K562 (cell line): ENCODE measurements at regions not wholly inside any gene's neighbourhood (a gene's known extent, or its start where the extent isn't known, plus 50 kb on each side); places are given as distances from the start of the nearest gene placed in this dataset.

ENCODE experiments used
- ATAC-seq: fragments of 200-7000 bp; cut with Tn5 transposase; 3 replicates; pipeline ENCODE4 v1.9.1; 2020; ENCODE audit warnings: moderate library complexity
- BruUV-seq: library from RNA; stranded (reverse); fragments of 400-500 nt; replicated peaks from 2 replicates; lab custom pipeline; 2021; lab: Mats Ljungman, UMichigan
- CTCF ChIA-PET: fragments of 300-600 bp; formaldehyde crosslinking; extraction: SDS; loops from one replicate; lab custom pipeline; 2021; ENCODE audit warnings: low intra/inter-chr PET ratio; lab: Yijun Ruan, JAX
- POLR2A ChIA-PET: fragments of 300-600, 350-650 bp; sonication (Branson Sonifier 250); formaldehyde crosslinking; extraction: SDS; loops from one replicate; lab custom pipeline; 2021; ENCODE audit warnings: antibody characterized with exemption, inconsistent platforms; lab: Yijun Ruan, JAX
- DNase-seq, 4 experiments: peaks; one replicate each; pipeline versions ENCODE4 v3.0.0 to v3.0.0-alpha.2; 2011 to 2018; ENCODE audit warnings: low spot score in 3 of 4, mixed read lengths in 3 of 4; ENCODE audit errors: extremely low read depth in 1 of 4
- FAIRE-seq: peaks from 2 replicates; lab custom pipeline; 2011; peaks lifted over from hg19 to GRCh38; lab: Jason Lieb, UNC
- H2AFZ ChIP-seq: 2 replicates; pipeline ENCODE4 v1.6.0; 2011; ENCODE audit warnings: low read depth, low read length, control low read depth, inconsistent platforms
- H3K27ac ChIP-seq: fragments of 200-600 bp; 3 replicates; pipeline ENCODE4 v1.8.0; 2011; ENCODE audit warnings: low read depth, mild to moderate bottlenecking, control low read depth, inconsistent platforms, low read length, moderate library complexity, mixed read lengths; ENCODE audit errors: extremely low read depth
- H3K27me3 ChIP-seq, 2 experiments: fragments of 300-600 bp in 1 of 2; 2 replicates in 1 of 2; 3 replicates in 1 of 2; pipeline versions ENCODE4 v1.6.0 to v1.8.0; 2011; ENCODE audit warnings: inconsistent platforms in 2 of 2, low read length in 2 of 2, mild to moderate bottlenecking in 1 of 2, mixed read lengths in 1 of 2, moderate library complexity in 1 of 2; ENCODE audit not compliant: control insufficient read depth in 2 of 2, insufficient read depth in 2 of 2
- H3K36me3 ChIP-seq: fragments of 300-600 bp; 3 replicates; pipeline ENCODE4 v1.8.0; 2011; ENCODE audit warnings: mild to moderate bottlenecking, low read length, inconsistent platforms; ENCODE audit not compliant: control insufficient read depth, insufficient read depth
- H3K4me1 ChIP-seq, 2 experiments: fragments of 200-600 bp in 1 of 2; replicated peaks in 1 of 2; 2 replicates in 1 of 2; 3 replicates in 1 of 2; pipeline versions ENCODE4 v1.5.1 to v1.8.0; 2011; ENCODE audit warnings: inconsistent platforms in 2 of 2, low read length in 2 of 2, mild to moderate bottlenecking in 1 of 2, mixed read lengths in 1 of 2, moderate library complexity in 1 of 2; ENCODE audit not compliant: control insufficient read depth in 2 of 2, insufficient read depth in 2 of 2
- H3K4me2 ChIP-seq: 2 replicates; pipeline ENCODE4 v1.6.1; 2011; ENCODE audit warnings: low read length, control low read depth, inconsistent platforms, mixed read lengths; ENCODE audit not compliant: insufficient read depth
- H3K4me3 ChIP-seq: fragments of 200-600 bp; sonication (generic), shearing (Covaris generic); 2 replicates; pipeline ENCODE4 v1.5.1; 2016; ENCODE audit warnings: control low read depth, inconsistent platforms
- H3K79me2 ChIP-seq: fragments of 200-600 bp; 3 replicates; pipeline ENCODE4 v1.8.0; 2011; ENCODE audit warnings: low read length, inconsistent platforms; ENCODE audit not compliant: control insufficient read depth, insufficient read depth
- H3K9ac ChIP-seq, 2 experiments: 2 replicates each; pipeline versions ENCODE4 v1.6.0 to v1.6.1; 2011; ENCODE audit warnings: low read depth in 2 of 2, low read length in 2 of 2, control low read depth in 1 of 2, inconsistent platforms in 1 of 2, mild to moderate bottlenecking in 1 of 2, mixed read lengths in 1 of 2; ENCODE audit not compliant: insufficient read depth in 1 of 2
- H3K9me1 ChIP-seq: one replicate; pipeline ENCODE4 v1.6.0; 2011; ENCODE audit warnings: inconsistent platforms, mild to moderate bottlenecking, low read length, moderate library complexity; ENCODE audit not compliant: control insufficient read depth, insufficient read depth
- H3K9me3 ChIP-seq: replicated peaks from 2 replicates; pipeline ENCODE4 v1.5.1; 2011; ENCODE audit warnings: low read depth, low read length, inconsistent platforms; ENCODE audit not compliant: control insufficient read depth, insufficient read depth
- H4K20me1 ChIP-seq: replicated peaks from 2 replicates; pipeline ENCODE4 v1.6.1; 2011; ENCODE audit warnings: low read length, inconsistent platforms, mixed read lengths; ENCODE audit not compliant: control insufficient read depth, insufficient read depth
- CREM ChIP-seq: IDR thresholded peaks from 2 replicates; pipeline ENCODE4 v1.6.1; 2014; ENCODE audit warnings: antibody characterized with exemption, low read depth
- FOXA3 ChIP-seq, 2 experiments: fragments of 450-650 bp in 1 of 2; sonication (generic) in 1 of 2; formaldehyde crosslinking; IDR thresholded peaks in 1 of 2; conservative IDR thresholded peaks in 1 of 2; 2 replicates each; pipeline versions ENCODE4 v1.4.0 to v1.8.0; 2020 to 2022; ENCODE audit warnings: mild to moderate bottlenecking in 2 of 2, missing genetic modification reagents in 1 of 2
- FOXK2 ChIP-seq, 2 experiments: fragments of 450-650 bp; IDR thresholded peaks in 1 of 2; conservative IDR thresholded peaks in 1 of 2; 2 replicates each; pipeline ENCODE4 v1.6.1; 2016; ENCODE audit warnings: low read depth in 2 of 2, mild to moderate bottlenecking in 1 of 2
- RAD21 ChIP-seq, 2 experiments: fragments of 250-450 bp in 1 of 2; fragments of 450-650 bp in 1 of 2; sonication (Bioruptor Pico) in 1 of 2; formaldehyde crosslinking in 1 of 2; IDR thresholded peaks in 1 of 2; conservative IDR thresholded peaks in 1 of 2; 2 replicates each; pipeline versions ENCODE4 v1.4.0 to v1.8.0; 2020 to 2022; ENCODE audit warnings: mild to moderate bottlenecking in 2 of 2, moderate library complexity in 1 of 2
- SMC3 ChIP-seq: conservative IDR thresholded peaks from 2 replicates; pipeline ENCODE4 v1.6.1; 2011; ENCODE audit warnings: low read depth, low read length, improper control_type of control experiment; ENCODE audit not compliant: insufficient read depth
- ZNF507 ChIP-seq: conservative IDR thresholded peaks from 2 replicates; pipeline ENCODE4 v1.6.1; 2017; ENCODE audit warnings: missing genetic modification characterization, missing compliant biosample characterization
- WGBS: fragments of 100-300 bp; shearing (Covaris generic); methylation state at CpG from one replicate; pipeline ENCODE4 v1.1.6; 2016; ENCODE audit warnings: low coverage, mixed read lengths; ENCODE audit not compliant: insufficient coverage; ENCODE audit errors: missing lambda C conversion rate; 5-methylcytosine and 5-hydroxymethylcytosine counted together
- in situ Hi-C: fragments of 300-500 bp; cut with MboI; formaldehyde crosslinking; loops from 4 replicates; pipeline ENCODE4 v1.15.0; 2018; ENCODE audit warnings: inconsistent platforms, mixed read lengths
- intact Hi-C: fragments of 100-400 bp; cut with micrococcal nuclease; formaldehyde crosslinking; loops from 2 replicates; pipeline ENCODE4 v1.14.2; 2022
- TF ChIP-seq, protein P1 (sequence below), 3 experiments: IDR thresholded peaks in 2 of 3; conservative IDR thresholded peaks in 1 of 3; 2 replicates each; pipeline ENCODE4 v1.5.1; 2011 to 2012; ENCODE audit warnings: low read length in 3 of 3, mild to moderate bottlenecking in 3 of 3, control low read depth in 2 of 3, improper control_type of control experiment in 1 of 3, inconsistent platforms in 1 of 3, low read depth in 1 of 3, mixed read lengths in 1 of 3, moderate library complexity in 1 of 3; ENCODE audit not compliant: insufficient read depth in 2 of 3
- TF ChIP-seq, protein P2 (sequence below): fragments of 250-450 bp; sonication (Bioruptor Pico); IDR thresholded peaks from 2 replicates; pipeline ENCODE4 v1.8.0; 2022; ENCODE audit warnings: inconsistent platforms, mild to moderate bottlenecking, moderate library complexity, borderline replicate concordance
- TF ChIP-seq, protein P3 (sequence below): sonication (generic); formaldehyde crosslinking; IDR thresholded peaks from 2 replicates; pipeline ENCODE4 v1.8.0; 2022; ENCODE audit warnings: mild to moderate bottlenecking, missing genetic modification reagents

DNA sequence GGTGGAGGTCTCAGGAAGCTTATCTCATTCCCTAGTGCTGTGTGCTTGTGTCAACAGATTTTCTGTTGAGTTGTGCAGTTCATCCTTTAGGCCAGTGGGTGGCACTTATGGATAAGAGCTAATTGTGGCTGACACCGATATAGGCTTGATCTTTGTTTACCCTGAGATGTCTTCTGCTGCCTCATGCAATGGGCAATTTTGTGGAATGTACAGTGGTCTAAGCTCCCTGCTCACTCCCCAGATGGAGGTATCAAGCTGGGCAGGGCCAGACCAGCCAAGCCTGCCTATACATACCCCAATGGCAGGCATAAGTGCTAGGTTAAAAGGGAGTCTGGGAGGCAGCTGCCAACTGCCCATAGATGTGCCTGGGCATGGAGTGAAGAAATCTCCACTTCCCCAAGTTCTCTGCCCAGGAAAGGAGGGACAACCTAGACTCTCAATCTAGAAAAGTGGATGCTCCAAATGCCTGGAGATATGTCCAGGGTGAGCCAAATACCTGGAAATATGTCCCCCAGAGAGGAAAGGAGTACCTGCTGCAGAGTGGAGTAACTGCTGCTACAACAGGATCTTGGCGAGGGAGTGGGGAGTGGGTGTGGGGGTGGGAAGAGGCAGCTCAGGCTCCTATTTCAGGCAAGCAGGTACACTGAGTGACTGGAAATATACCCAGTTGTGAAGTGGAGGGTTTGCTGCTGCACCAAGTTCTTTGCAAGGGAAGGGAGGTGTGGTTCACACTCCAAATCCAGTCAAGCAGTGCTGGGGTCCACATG lies 53.2 kb upstream of the ARG1 start:
- intact Hi-C loops (loop anchor here (1.0 to 2.0 kb wide), 2 partner anchors 108 to 391 kb away; partner anchors contain the start of gene MED23), in situ Hi-C loops (no loop called here)
- no peaks in the 10 kb centered on the region for H3K36me3 ChIP-seq
- 0 out of 5 replicates have a peak, but pooled peaks cover 0 to 3% of the 10 kb centered on the region in 2 experiments for H3K27me3 ChIP-seq
- CTCF ChIA-PET, result interaction anchor here (1.3 kb wide), 1 partner anchor 109 kb away, joined by 5 read pairs; the partner anchor contains the start of gene MED23
- DNase-seq (peak; percentile 23 to 55 (median 35)), FAIRE-seq (peak; percentile 95), ATAC-seq (peak; percentile 98)
- no peaks in the 10 kb centered on the region for H3K9me1 ChIP-seq
- H4K20me1 ChIP-seq, result no peaks in the 10 kb centered on the region
- no peak overlapping the region for H3K27ac ChIP-seq
- POLR2A ChIA-PET, result interaction anchor here (0.5 to 1.0 kb wide), 3 partner anchors 15 to 203 kb away, joined by 3 to 4 read pairs (median 4); no protein-coding TSS in a partner anchor
- H3K4me1 ChIP-seq, result no peaks in the 10 kb centered on the region
- no peaks in the 10 kb centered on the region for H3K9me3 ChIP-seq
- no peaks in the 10 kb centered on the region for H3K79me2 ChIP-seq
- WGBS, result 0% methylated on average over 2 of the region's 2 CpGs
- H3K4me3 ChIP-seq, result no peak overlapping the region
- TF ChIP-seq, protein P1, sequence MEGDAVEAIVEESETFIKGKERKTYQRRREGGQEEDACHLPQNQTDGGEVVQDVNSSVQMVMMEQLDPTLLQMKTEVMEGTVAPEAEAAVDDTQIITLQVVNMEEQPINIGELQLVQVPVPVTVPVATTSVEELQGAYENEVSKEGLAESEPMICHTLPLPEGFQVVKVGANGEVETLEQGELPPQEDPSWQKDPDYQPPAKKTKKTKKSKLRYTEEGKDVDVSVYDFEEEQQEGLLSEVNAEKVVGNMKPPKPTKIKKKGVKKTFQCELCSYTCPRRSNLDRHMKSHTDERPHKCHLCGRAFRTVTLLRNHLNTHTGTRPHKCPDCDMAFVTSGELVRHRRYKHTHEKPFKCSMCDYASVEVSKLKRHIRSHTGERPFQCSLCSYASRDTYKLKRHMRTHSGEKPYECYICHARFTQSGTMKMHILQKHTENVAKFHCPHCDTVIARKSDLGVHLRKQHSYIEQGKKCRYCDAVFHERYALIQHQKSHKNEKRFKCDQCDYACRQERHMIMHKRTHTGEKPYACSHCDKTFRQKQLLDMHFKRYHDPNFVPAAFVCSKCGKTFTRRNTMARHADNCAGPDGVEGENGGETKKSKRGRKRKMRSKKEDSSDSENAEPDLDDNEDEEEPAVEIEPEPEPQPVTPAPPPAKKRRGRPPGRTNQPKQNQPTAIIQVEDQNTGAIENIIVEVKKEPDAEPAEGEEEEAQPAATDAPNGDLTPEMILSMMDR (IDR thresholded peaks at IDR 0.05 in 2 of 3, conservative IDR thresholded peaks at IDR 0.05 in 1 of 3; ENCODE audit: insufficient read depth in 2 of 3, low read depth in 1 of 3, low read length in 3 of 3), result peak; percentile 56 to 64 (median 61)
- 0 out of 4 replicates have a peak, but pooled peaks of 1 of the 2 experiments have one; percentile 16 for TF ChIP-seq FOXK2 (conservative IDR thresholded peaks at IDR 0.05 in 1 of 2, IDR thresholded peaks at IDR 0.05 in 1 of 2; ENCODE audit: low read depth in 2 of 2)
- TF ChIP-seq SMC3, result 0 out of 2 replicates have a peak, but pooled peaks have one; percentile 42
- TF ChIP-seq, protein P2, sequence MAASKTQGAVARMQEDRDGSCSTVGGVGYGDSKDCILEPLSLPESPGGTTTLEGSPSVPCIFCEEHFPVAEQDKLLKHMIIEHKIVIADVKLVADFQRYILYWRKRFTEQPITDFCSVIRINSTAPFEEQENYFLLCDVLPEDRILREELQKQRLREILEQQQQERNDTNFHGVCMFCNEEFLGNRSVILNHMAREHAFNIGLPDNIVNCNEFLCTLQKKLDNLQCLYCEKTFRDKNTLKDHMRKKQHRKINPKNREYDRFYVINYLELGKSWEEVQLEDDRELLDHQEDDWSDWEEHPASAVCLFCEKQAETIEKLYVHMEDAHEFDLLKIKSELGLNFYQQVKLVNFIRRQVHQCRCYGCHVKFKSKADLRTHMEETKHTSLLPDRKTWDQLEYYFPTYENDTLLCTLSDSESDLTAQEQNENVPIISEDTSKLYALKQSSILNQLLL (CRISPR knock-in tag), result no peak
- TF ChIP-seq CREM, result no peak
- TF ChIP-seq ZNF507 (tag), result no peak
- peak; percentile 23 to 68; a peak in 2 of 4 replicates for TF ChIP-seq RAD21 (CRISPR knock-in tag; conservative IDR thresholded peaks at IDR 0.05 in 1 of 2, IDR thresholded peaks at IDR 0.05 in 1 of 2)
- 0 out of 4 replicates have a peak, but pooled peaks of 1 of the 2 experiments have one; percentile 7 for TF ChIP-seq FOXA3 (CRISPR knock-in tag; conservative IDR thresholded peaks at IDR 0.05 in 1 of 2, IDR thresholded peaks at IDR 0.05 in 1 of 2)
- TF ChIP-seq, protein P3, sequence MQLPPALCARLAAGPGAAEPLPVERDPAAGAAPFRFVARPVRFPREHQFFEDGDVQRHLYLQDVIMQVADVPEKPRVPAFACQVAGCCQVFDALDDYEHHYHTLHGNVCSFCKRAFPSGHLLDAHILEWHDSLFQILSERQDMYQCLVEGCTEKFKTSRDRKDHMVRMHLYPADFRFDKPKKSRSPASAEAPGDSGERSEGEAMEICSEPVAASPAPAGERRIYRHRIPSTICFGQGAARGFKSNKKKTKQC, result no peak
- H3K4me2 ChIP-seq, result no peak overlapping the region; the same call in 1 of the 2 replicates
- no peak overlapping the region; a peak in 1 of 4 replicates for H3K9ac ChIP-seq
- H2AFZ ChIP-seq, result no peak overlapping the region
- BruUV-seq, result no TSS peak
